ENCODE measurements at regions not wholly inside any gene's neighbourhood (a gene's known extent, or its start where the extent isn't known, plus 50 kb on each side); places are given as distances from the start of the nearest gene placed in this dataset.

DNA sequence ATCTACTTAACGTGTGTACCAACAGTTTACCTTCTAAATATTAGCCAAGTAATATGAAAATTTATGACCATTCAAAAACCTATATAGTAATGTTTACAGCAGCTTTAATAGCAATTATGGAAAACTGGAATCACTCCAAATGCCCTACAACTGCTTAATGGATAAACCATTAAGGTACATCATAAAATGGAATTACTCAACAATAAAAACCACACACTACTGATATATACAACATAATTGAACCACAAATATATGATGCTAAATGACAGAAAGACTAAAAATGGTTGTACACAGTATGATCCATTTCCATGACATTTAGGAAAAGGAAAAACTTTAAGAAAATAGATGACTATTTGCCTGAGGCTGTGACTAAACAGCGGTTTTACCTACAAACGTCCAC, 467.1 kb upstream of the EPHA6 start:
- no peak for TF ChIP-seq POLR2A (IDR thresholded peaks at IDR 0.05)
- TF ChIP-seq, protein P1, sequence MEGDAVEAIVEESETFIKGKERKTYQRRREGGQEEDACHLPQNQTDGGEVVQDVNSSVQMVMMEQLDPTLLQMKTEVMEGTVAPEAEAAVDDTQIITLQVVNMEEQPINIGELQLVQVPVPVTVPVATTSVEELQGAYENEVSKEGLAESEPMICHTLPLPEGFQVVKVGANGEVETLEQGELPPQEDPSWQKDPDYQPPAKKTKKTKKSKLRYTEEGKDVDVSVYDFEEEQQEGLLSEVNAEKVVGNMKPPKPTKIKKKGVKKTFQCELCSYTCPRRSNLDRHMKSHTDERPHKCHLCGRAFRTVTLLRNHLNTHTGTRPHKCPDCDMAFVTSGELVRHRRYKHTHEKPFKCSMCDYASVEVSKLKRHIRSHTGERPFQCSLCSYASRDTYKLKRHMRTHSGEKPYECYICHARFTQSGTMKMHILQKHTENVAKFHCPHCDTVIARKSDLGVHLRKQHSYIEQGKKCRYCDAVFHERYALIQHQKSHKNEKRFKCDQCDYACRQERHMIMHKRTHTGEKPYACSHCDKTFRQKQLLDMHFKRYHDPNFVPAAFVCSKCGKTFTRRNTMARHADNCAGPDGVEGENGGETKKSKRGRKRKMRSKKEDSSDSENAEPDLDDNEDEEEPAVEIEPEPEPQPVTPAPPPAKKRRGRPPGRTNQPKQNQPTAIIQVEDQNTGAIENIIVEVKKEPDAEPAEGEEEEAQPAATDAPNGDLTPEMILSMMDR (IDR thresholded peaks at IDR 0.05 in 4 of 5, conservative IDR thresholded peaks at IDR 0.05 in 1 of 5) = no peak

Data from gastrocnemius medialis (tissue), 4 donors.